ENCODE measurements at regions not wholly inside any gene's neighbourhood (a gene's known extent, or its start where the extent isn't known, plus 50 kb on each side); places are given as distances from the start of the nearest gene placed in this dataset.

- intact Hi-C loops (cut with DNase I), result loop anchor here in 1 of 2 donors (5.0 kb wide), 1 partner anchor 170 kb away; no protein-coding TSS in a partner anchor
- DNase-seq (ENCODE audit: low spot score), result peak; percentile 46
Measured at GRCh38 chr1:22277662-22278061, 134.8 kb upstream of the WNT4 start.

- no peak for DNase-seq (ENCODE audit: low spot score)
- intact Hi-C loops (cut with DNase I), result loop anchor here in 1 of 2 donors (5.0 kb wide), 1 partner anchor 172 kb away; no protein-coding TSS in a partner anchor
Measured at GRCh38 chr1:22279735-22280134, 136.8 kb upstream of the WNT4 start.

GRCh38 chr1:22280526-22280925, 137.6 kb upstream of the WNT4 start:
- peak; percentile 18 for DNase-seq (ENCODE audit: low spot score)
- intact Hi-C loops (cut with DNase I), result no loop called here

- intact Hi-C loops (cut with DNase I), result no loop called here
- DNase-seq (ENCODE audit: low spot score), result peak; percentile 59
Measured at GRCh38 chr1:22281521-22282363, 138.8 kb upstream of the WNT4 start.

GRCh38 chr1:22282364-22282995, 139.6 kb upstream of the WNT4 start:
- no peak for DNase-seq (ENCODE audit: low spot score)

GRCh38 chr1:22283596-22283995, 140.7 kb upstream of the WNT4 start:
- intact Hi-C loops (cut with DNase I), result no loop called here
- DNase-seq (ENCODE audit: low spot score), result no peak

More at GRCh38 chr1:22282364-22282995, 139.6 kb upstream of the WNT4 start:
- intact Hi-C loops (cut with DNase I), result no loop called here

- intact Hi-C loops (cut with DNase I), result no loop called here
- DNase-seq (ENCODE audit: low spot score), result no peak
Measured at GRCh38 chr1:22284236-22284635, 141.3 kb upstream of the WNT4 start.

- DNase-seq (ENCODE audit: low spot score), result no peak
- intact Hi-C loops (cut with DNase I), result no loop called here
Measured at GRCh38 chr1:22284906-22285548, 142.1 kb upstream of the WNT4 start.

- no peak for DNase-seq (ENCODE audit: low spot score)
- intact Hi-C loops (cut with DNase I), result no loop called here
Measured at GRCh38 chr1:22285549-22286396, 142.9 kb upstream of the WNT4 start.

- intact Hi-C loops (cut with DNase I), result no loop called here
- no peak for DNase-seq (ENCODE audit: low spot score)
Measured at GRCh38 chr1:22286491-22286890, 143.6 kb upstream of the WNT4 start.

GRCh38 chr1:22287273-22287672, 144.4 kb upstream of the WNT4 start:
- no peak for DNase-seq (ENCODE audit: low spot score)

GRCh38 chr1:22287946-22288520, 145.1 kb upstream of the WNT4 start:
- DNase-seq (ENCODE audit: low spot score), result peak; percentile 61
- intact Hi-C loops (cut with DNase I), result no loop called here

More at GRCh38 chr1:22287273-22287672, 144.4 kb upstream of the WNT4 start:
- intact Hi-C loops (cut with DNase I), result no loop called here

GRCh38 chr1:22288593-22289241, 145.8 kb upstream of the WNT4 start:
- intact Hi-C loops (cut with DNase I), result no loop called here
- DNase-seq (ENCODE audit: low spot score), result peak; percentile 10

- peak; percentile 23 for DNase-seq (ENCODE audit: low spot score)
- intact Hi-C loops (cut with DNase I), result no loop called here
Measured at GRCh38 chr1:22289307-22289995, 146.6 kb upstream of the WNT4 start.

- intact Hi-C loops (cut with DNase I), result no loop called here
- peak; percentile 19 for DNase-seq (ENCODE audit: low spot score)
Measured at GRCh38 chr1:22290157-22290556, 147.3 kb upstream of the WNT4 start.

GRCh38 chr1:22290611-22291010, 147.7 kb upstream of the WNT4 start:
- peak; percentile 53 for DNase-seq (ENCODE audit: low spot score)
- intact Hi-C loops (cut with DNase I), result no loop called here

- DNase-seq (ENCODE audit: low spot score), result no peak
- intact Hi-C loops (cut with DNase I), result no loop called here
Measured at GRCh38 chr1:22291057-22291456, 148.2 kb upstream of the WNT4 start.

GRCh38 chr1:22291494-22291893, 148.6 kb upstream of the WNT4 start:
- intact Hi-C loops (cut with DNase I), result no loop called here
- DNase-seq (ENCODE audit: low spot score), result peak; percentile 13
